GM10248 (cell line): ENCODE measurements at regions not wholly inside any gene's neighbourhood (a gene's known extent, or its start where the extent isn't known, plus 50 kb on each side); places are given as distances from the start of the nearest gene placed in this dataset.

Source experiments
- CTCF ChIA-PET: fragments of 300-600 bp; sonication (Branson Sonifier 250); formaldehyde crosslinking; extraction: SDS; loops from one replicate; lab custom pipeline; 2021; ENCODE audit warnings: antibody characterized with exemption; lab: Yijun Ruan, JAX
- POLR2A ChIA-PET: fragments of 350-650 bp; sonication (Branson Sonifier 250); formaldehyde crosslinking; extraction: SDS; loops from one replicate; lab custom pipeline; 2020; ENCODE audit warnings: antibody characterized with exemption; lab: Yijun Ruan, JAX
- DNase-seq: peaks from one replicate; pipeline ENCODE4 v3.0.0; 2012; ENCODE audit errors: extremely low spot score
- TF ChIP-seq, protein P1 (sequence below): IDR thresholded peaks from 2 replicates; pipeline ENCODE4 v1.5.1; 2012; ENCODE audit warnings: mild to moderate bottlenecking, low read depth; ENCODE audit errors: extremely low read depth, missing control alignments, control extremely low read depth

DNA sequence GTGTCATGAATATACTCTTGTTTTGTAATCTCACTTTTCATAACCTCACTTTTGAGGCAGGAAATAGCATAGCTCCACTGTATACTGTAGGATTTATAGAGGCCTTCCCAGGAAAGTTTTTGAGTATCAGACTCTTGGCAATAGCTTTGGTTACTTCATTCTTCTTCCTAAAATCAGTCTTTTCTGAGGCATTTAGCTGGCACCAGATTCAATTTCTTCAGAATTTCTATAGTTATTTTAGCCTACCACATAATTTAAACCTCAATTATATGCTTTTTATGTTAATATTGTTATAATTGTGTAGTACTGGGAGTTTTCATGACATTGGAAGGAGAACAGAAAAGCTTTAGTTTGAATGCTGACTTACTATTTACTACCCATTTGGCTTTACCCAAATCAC lies 322.3 kb upstream of the FAR2 start:
- no peak for DNase-seq
- ChIA-PET POLR2A (no interaction called here), CTCF (interaction anchor here (1.1 to 4.2 kb wide), 2 partner anchors 11 to 29 kb away, joined by 3 to 19 read pairs; no protein-coding TSS in a partner anchor)
- TF ChIP-seq, protein P1, sequence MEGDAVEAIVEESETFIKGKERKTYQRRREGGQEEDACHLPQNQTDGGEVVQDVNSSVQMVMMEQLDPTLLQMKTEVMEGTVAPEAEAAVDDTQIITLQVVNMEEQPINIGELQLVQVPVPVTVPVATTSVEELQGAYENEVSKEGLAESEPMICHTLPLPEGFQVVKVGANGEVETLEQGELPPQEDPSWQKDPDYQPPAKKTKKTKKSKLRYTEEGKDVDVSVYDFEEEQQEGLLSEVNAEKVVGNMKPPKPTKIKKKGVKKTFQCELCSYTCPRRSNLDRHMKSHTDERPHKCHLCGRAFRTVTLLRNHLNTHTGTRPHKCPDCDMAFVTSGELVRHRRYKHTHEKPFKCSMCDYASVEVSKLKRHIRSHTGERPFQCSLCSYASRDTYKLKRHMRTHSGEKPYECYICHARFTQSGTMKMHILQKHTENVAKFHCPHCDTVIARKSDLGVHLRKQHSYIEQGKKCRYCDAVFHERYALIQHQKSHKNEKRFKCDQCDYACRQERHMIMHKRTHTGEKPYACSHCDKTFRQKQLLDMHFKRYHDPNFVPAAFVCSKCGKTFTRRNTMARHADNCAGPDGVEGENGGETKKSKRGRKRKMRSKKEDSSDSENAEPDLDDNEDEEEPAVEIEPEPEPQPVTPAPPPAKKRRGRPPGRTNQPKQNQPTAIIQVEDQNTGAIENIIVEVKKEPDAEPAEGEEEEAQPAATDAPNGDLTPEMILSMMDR, result no peak

DNA sequence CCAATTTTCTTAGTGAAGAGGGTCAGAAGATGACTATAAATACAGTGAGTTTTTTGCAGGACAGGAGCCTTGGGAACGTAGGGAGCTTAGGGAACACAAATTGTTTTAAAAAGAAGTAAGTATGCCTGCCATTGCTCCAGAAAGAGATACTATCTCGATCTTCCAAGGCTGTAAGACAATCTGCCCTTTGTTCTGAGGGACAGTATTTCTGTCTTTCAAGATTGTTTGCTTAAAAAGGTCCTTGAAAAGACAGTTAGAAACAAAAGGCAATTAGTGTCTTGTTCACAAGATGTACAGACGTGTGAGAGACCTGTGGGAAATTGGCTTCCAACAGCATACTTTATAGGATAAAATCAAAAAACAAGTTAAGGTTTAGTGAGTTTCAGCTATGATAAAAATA lies 321.2 kb upstream of the FAR2 start:
- ChIA-PET CTCF (interaction anchor here (4.2 kb wide), 1 partner anchor 12 kb away, joined by 19 read pairs; no protein-coding TSS in a partner anchor), POLR2A (no interaction called here)
- no peak for DNase-seq
- TF ChIP-seq, protein P1, result no peak

GRCh38 chr12:28828318-28828717 lies 320.8 kb upstream of the FAR2 start:
- CTCF ChIA-PET, result interaction anchor here (0.6 to 4.2 kb wide), 2 partner anchors 12 to 566 kb away, joined by 3 to 19 read pairs; no protein-coding TSS in a partner anchor
- TF ChIP-seq, protein P1, result no peak
- POLR2A ChIA-PET, result no interaction called here
- no peak for DNase-seq

DNA sequence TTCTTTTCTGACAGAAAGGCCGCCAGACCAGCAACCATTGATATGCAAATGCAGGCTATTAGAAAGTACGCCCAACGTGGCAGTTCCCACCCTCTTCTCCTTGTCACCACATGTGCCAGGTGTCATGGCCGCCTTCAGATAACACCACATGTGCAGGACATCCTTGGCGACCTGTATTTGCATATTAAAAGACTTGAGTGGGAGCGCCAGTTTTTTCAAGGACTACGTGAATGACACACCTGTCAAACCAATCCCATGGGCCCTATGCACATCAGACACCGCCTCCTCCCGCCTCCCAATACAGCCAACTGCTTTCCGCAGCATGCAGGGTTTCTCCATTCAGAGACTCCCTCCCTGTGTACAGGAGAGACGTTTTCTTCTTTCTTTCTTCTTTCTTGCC lies 318.6 kb upstream of the FAR2 start:
- CTCF ChIA-PET, result interaction anchor here (1.4 kb wide), 1 partner anchor 9 kb away, joined by 3 read pairs; no protein-coding TSS in a partner anchor
- TF ChIP-seq, protein P1, result no peak
- POLR2A ChIA-PET, result no interaction called here
- no peak for DNase-seq

GRCh38 chr12:28844718-28845117 lies 304.4 kb upstream of the FAR2 start:
- TF ChIP-seq, protein P1, result no peak
- ChIA-PET CTCF (no interaction called here), POLR2A (no interaction called here)
- no peak for DNase-seq

DNA sequence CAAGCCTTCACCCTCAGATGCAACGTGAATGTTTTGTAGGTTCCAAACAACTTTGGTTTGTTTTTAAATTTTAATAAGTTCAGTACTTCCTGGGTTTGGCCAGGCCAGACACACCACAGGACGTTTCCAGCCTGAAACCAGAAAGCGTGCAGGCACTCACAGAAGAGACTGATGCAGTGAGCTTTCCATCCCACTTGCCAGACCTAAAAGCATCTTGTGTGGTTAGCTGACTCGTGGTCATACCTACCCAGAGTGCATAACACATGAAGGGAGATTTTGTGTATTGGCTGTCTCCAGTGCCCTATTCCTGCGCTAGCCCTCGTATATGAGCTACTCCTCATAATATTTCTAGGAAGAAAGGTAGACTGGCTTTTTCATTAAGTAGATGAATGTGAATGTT lies 297.3 kb upstream of the FAR2 start:
- DNase-seq, result no peak
- TF ChIP-seq, protein P1, result no peak
- POLR2A ChIA-PET, result no interaction called here
- CTCF ChIA-PET, result interaction anchor here (1.0 to 1.6 kb wide), 3 partner anchors 12 to 21 kb away, joined by 3 to 4 read pairs (median 3); no protein-coding TSS in a partner anchor
